B cell (primary cell): ENCODE measurements at regions not wholly inside any gene's neighbourhood (a gene's known extent, or its start where the extent isn't known, plus 50 kb on each side); places are given as distances from the start of the nearest gene placed in this dataset.
"Not testable (repeated sequence)": the region's sequence is repeated elsewhere in the genome, so short reads cannot be mapped to it uniquely, and the experiment has no call there.

ENCODE experiments used
- ATAC-seq: fragments of 200-7000 bp; cut with Tn5 transposase; one replicate; pipeline ENCODE4 v1.10.0; 2021; ENCODE audit warnings: low read depth, mild to moderate bottlenecking, moderate number of reproducible peaks, moderate library complexity
- CTCF ChIA-PET: fragments of 350-600 bp; sonication (Branson Sonifier 250); formaldehyde crosslinking; loops from one replicate; lab custom pipeline; 2021; ENCODE audit warnings: antibody characterized with exemption, inconsistent platforms; lab: Charles Lee
- POLR2A ChIA-PET: fragments of 350-600 bp; sonication (Branson Sonifier 250); formaldehyde crosslinking; loops from one replicate; lab custom pipeline; 2021; ENCODE audit warnings: antibody characterized with exemption; lab: Charles Lee
- DNase-seq: peaks from one replicate; pipeline ENCODE4 v3.0.0; 2013
- H2AFZ ChIP-seq: 2 replicates; pipeline ENCODE4 v1.6.1; 2012; ENCODE audit warnings: mild to moderate bottlenecking, low read depth, low read length; ENCODE audit not compliant: insufficient read depth, poor library complexity, severe bottlenecking
- H3K27ac ChIP-seq, 2 donors: 1 replicate in 1 of 2; 2 replicates in 1 of 2; pipeline ENCODE4 v1.5.1; 2012 to 2013; ENCODE audit warnings: low read length in 2 of 2, mild to moderate bottlenecking in 2 of 2, moderate library complexity in 1 of 2
- H3K27me3 ChIP-seq, 4 experiments: fragments of 200-600 bp in 1 of 4; sonication (generic) in 1 of 4; replicated peaks in 1 of 4; 1 replicate in 2 of 4; 2 replicates in 2 of 4; pipeline versions ENCODE4 v1.6.1 to v1.7.0; 2013 to 2016; ENCODE audit warnings: low read length in 3 of 4, mild to moderate bottlenecking in 2 of 4, mixed read lengths in 1 of 4, moderate library complexity in 1 of 4; ENCODE audit not compliant: insufficient read depth in 4 of 4, control insufficient read depth in 3 of 4; ENCODE audit errors: control extremely low read depth in 1 of 4
- H3K36me3 ChIP-seq, 2 experiments: replicated peaks in 1 of 2; 1 replicate in 1 of 2; 2 replicates in 1 of 2; pipeline versions ENCODE4 v1.6.1 to v1.7.1; 2013; ENCODE audit warnings: low read length in 1 of 2; ENCODE audit not compliant: insufficient read depth in 2 of 2, control insufficient read depth in 1 of 2; ENCODE audit errors: control extremely low read depth in 1 of 2, extremely low read depth in 1 of 2
- H3K4me1 ChIP-seq, 2 donors: fragments of 200-600 bp in 1 of 2; sonication (generic) in 1 of 2; 1 replicate in 1 of 2; 2 replicates in 1 of 2; pipeline versions ENCODE4 v1.5.1 to v1.6.1; 2013 to 2017; ENCODE audit warnings: low read length in 2 of 2; ENCODE audit not compliant: control insufficient read depth in 2 of 2, insufficient read depth in 2 of 2
- H3K4me2 ChIP-seq: replicated peaks from 2 replicates; pipeline ENCODE3; 2012; ENCODE audit warnings: mild to moderate bottlenecking, low read depth, low read length; ENCODE audit not compliant: poor library complexity, severe bottlenecking
- H3K4me3 ChIP-seq, 5 experiments: fragments of 200-600 bp in 1 of 5; sonication (generic) in 1 of 5; 1 replicate in 3 of 5; 2 replicates in 2 of 5; pipeline versions ENCODE4 v1.5.1 to v1.7.0; 2011 to 2016; ENCODE audit warnings: low read length in 4 of 5, mild to moderate bottlenecking in 4 of 5, low read depth in 2 of 5, control low read depth in 1 of 5, moderate library complexity in 1 of 5; ENCODE audit not compliant: insufficient read depth in 1 of 5; ENCODE audit errors: control extremely low read depth in 1 of 5, extremely low read depth in 1 of 5
- H3K79me2 ChIP-seq: fragments of 200-600 bp; sonication (generic); one replicate; pipeline ENCODE4 v1.6.0; 2016; ENCODE audit warnings: low read length; ENCODE audit not compliant: control insufficient read depth, insufficient read depth
- H3K9ac ChIP-seq: fragments of 200-600 bp; sonication (generic); 2 replicates; pipeline ENCODE4 v1.6.1; 2017; ENCODE audit warnings: mild to moderate bottlenecking, low read length, moderate library complexity
- H3K9me3 ChIP-seq, 3 donors: one replicate each; pipeline versions ENCODE4 v1.6.1 to v1.7.1; 2013; ENCODE audit warnings: low read length in 2 of 3; ENCODE audit not compliant: control insufficient read depth in 2 of 3, insufficient read depth in 1 of 3; ENCODE audit errors: control extremely low read depth in 1 of 3
- H4K20me1 ChIP-seq: 2 replicates; pipeline ENCODE4 v1.6.0; 2012; ENCODE audit warnings: mild to moderate bottlenecking, low read length; ENCODE audit not compliant: insufficient read depth, control insufficient read depth, poor library complexity, severe bottlenecking
- H3K27ac Mint-ChIP-seq: one replicate; pipeline ENCODE4 v1.8.0; 2021; ENCODE audit warnings: mixed read lengths
- H3K27me3 Mint-ChIP-seq: one replicate; pipeline ENCODE4 v1.8.0; 2021; ENCODE audit warnings: mixed read lengths
- H3K4me1 Mint-ChIP-seq: one replicate; pipeline ENCODE4 v1.8.0; 2021; ENCODE audit warnings: mixed read lengths
- H3K4me3 Mint-ChIP-seq: one replicate; pipeline ENCODE4 v1.8.0; 2021; ENCODE audit warnings: mixed read lengths
- H3K9me3 Mint-ChIP-seq: one replicate; pipeline ENCODE4 v1.8.0; 2022; ENCODE audit warnings: mixed read lengths; ENCODE audit not compliant: insufficient read depth
- WGBS: methylation state at CpG from one replicate; pipeline ENCODE4 v1.1.5; 2013; ENCODE audit warnings: missing lambda C conversion rate; ENCODE audit not compliant: insufficient coverage; 5-methylcytosine and 5-hydroxymethylcytosine counted together
- intact Hi-C: fragments of 100-400 bp; cut with micrococcal nuclease; formaldehyde crosslinking; loops from one replicate; pipeline ENCODE4 v1.10.0; 2022

DNA sequence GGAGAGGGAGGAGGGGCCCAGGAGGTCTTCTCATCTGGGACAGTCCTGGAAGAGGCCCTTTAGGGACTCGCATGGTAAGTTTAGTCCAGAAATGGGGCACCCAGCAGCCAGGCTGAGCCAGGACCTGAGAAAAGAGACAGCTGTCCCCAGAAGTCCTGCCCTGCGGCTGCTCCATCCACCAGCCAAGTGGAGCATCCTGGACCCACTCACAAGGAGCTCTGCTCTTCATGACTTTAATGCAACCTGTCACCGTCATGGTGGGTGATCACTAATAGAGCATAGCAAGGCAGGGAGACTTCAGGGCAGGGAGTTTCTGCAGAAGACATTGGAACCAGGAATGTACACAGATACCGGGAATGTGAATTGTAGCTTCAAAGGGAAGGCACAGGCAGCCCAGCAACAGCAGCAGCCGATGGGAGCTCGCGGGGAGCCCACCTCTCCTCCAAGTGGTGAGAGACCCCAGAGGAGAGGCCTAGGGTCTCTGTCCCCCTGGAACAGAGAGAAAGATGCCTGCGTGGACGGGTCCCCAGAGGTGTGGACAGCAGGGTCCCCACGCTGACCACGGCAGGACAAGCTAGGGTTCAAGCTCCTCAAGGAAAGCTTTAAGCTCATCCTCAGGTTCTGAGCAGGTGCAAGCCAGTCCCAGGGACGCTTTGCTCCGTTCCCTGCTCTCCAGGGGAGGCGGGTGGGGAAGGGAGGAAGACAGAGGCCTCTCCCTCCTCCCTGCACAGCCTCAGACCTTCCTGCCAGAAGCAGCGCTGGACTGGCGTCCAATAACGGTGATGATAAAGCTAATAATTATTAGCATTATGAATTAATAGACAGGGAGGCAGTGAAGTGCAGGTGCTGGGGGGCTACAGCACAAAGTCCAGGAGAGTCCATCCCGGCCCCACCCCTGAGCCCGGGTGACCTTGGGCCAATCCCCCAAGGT is 335.3 kb downstream of the ADGRD1 start:
- H3K27ac ChIP-seq, H3K4me2 ChIP-seq, ATAC-seq, H3K9me3 Mint-ChIP-seq, H3K36me3 ChIP-seq, H4K20me1 ChIP-seq, H3K79me2 ChIP-seq, DNase-seq, H3K27me3 Mint-ChIP-seq, H2AFZ ChIP-seq, H3K4me1 Mint-ChIP-seq, POLR2A ChIA-PET, intact Hi-C loops, H3K9me3 ChIP-seq, CTCF ChIA-PET, H3K4me3 ChIP-seq, H3K4me1 ChIP-seq, H3K9ac ChIP-seq, H3K27me3 ChIP-seq, H3K4me3 Mint-ChIP-seq, H3K27ac Mint-ChIP-seq: not testable (repeated sequence)
- 85% methylated on average over 12 of the region's 19 CpGs for WGBS

DNA sequence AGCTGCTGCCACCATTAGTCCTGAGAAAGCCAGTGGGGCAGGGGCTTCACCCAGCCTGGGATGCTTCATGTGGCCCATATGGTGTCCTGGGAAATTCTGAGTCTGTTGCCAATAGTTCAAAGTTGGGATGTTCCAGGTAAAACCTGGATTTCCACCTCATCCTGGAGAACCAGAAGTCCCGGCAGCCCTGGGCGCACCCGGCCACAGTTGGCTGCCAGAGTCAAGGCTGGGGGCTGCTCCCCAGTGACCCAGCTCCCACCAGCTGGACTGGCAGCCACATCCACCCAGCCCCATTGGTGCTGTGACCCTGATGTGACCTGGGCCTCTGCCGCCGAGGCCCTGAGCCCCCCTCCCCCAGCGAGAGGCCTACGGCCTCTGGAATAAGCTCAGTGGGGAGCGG is 336.1 kb downstream of the ADGRD1 start:
- H3K4me3 ChIP-seq, H3K27me3 ChIP-seq, H3K4me1 Mint-ChIP-seq, intact Hi-C loops, H3K79me2 ChIP-seq, H4K20me1 ChIP-seq, H3K36me3 ChIP-seq, CTCF ChIA-PET, H3K27ac ChIP-seq, H3K9ac ChIP-seq, H3K4me1 ChIP-seq, H3K27ac Mint-ChIP-seq, H2AFZ ChIP-seq, H3K9me3 Mint-ChIP-seq, ATAC-seq, H3K27me3 Mint-ChIP-seq, H3K4me2 ChIP-seq, DNase-seq, H3K9me3 ChIP-seq, H3K4me3 Mint-ChIP-seq, POLR2A ChIA-PET: not testable (repeated sequence)
- 100% methylated on average over 3 of the region's 8 CpGs for whole genome bisulfite sequencing
